HG03442 (cell line): ENCODE measurements at regions not wholly inside any gene's neighbourhood (a gene's known extent, or its start where the extent isn't known, plus 50 kb on each side); places are given as distances from the start of the nearest gene placed in this dataset.

Experiments used
- ATAC-seq: cut with Tn5 transposase; IDR thresholded peaks from one replicate; pipeline ENCODE4 v1.9.1; 2021; ENCODE audit warnings: mild to moderate bottlenecking, moderate library complexity; ENCODE audit not compliant: unreplicated experiment

DNA sequence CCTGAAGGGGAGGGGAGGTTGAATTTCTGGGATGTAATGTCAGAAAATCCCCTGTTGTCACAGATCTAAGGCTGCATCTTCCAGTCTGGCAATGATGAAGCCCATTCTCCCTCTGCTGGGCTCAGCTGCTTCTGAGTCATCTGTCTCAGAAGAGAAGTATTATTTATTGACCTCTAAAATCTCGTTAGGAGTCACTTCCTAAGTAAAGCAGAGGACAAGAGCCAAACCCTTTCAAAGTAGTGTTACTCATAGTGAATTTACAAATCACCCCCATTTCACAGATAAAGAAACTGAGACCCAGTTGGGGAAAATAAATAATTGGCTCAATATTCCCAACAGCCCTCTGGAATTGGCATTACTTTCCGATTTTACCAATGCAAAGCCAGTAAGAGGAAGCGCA is 167.3 kb upstream of the SKOR2 start:
- ATAC-seq, result no peak

DNA sequence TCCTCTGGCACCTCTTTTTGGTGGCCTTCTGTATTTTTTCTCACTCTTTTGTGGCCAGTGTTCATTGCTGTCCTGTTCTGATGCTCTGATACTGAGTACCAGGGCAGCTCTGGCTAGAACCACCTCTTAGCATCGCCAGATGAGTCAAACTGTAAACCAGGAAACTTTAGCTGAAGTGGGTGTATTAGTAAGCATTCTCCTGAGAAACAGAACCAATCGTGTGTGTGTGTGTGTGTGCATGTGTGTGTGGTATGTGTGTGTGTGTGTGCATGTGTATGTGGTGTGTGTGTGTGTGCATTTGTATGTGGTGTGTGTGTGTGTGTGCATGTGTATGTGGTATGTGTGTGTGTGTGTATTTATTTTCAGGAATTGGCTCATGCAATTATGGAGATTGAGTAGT is 166.3 kb upstream of the SKOR2 start:
- no peak for ATAC-seq

DNA sequence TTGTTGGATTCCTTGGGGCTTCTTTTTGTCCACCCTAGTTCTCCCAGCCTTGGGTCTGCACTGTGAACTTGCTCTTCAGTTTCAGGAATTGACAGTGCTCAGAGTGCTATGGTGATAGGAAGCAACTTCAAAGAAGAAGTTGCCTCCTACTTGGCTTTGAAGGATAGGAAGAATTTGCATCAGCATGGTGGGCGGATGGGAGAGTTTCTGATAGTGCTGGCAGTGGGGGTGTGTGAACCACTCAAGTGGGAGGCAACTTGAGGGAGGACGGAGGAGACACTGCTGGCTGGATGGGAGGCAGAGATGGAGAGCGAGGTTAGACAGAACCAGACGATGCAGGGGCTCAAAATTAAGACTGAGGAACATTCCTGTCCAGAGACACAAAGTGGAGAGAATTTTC is 164.4 kb upstream of the SKOR2 start:
- ATAC-seq, result no peak

DNA sequence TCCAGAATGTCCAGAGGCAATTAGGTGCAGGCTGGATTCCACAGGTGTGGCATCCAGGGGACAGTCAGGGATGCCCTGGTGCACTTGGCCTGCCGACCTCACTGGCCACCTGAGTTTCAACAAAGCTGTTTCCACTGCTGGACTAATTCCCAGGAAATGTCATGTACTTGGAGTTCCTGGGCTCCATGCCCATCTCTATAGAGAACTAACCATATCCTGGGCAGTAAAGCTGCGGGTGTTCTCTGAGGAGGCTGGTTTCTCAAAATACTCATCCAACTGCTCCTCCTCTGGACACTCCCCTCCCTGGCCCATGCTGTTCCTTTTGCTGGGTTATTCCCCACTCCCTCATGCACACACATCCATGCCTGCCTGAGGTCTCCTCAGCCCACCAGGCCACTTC is 161.9 kb upstream of the SKOR2 start:
- no peak for ATAC-seq

DNA sequence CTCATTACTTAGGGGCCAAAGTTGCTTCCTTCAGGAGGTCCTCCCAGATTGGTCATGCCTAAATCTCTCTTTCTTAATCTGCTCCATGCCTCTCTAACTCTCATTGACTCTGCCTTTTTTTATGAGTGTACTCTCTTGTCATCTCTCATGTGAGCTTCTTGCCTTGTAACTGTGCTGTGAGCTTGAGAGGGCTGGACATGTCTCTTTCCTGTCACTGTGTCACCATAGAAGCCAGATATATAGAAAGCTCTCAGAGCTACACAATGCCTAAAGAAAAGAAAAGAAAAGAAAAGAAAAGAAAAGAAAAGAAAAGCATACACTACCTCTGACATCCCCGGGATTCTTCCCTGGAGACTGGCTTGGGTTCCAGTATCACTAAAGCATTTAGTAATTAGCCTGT is 161.5 kb upstream of the SKOR2 start:
- ATAC-seq, result no peak

DNA sequence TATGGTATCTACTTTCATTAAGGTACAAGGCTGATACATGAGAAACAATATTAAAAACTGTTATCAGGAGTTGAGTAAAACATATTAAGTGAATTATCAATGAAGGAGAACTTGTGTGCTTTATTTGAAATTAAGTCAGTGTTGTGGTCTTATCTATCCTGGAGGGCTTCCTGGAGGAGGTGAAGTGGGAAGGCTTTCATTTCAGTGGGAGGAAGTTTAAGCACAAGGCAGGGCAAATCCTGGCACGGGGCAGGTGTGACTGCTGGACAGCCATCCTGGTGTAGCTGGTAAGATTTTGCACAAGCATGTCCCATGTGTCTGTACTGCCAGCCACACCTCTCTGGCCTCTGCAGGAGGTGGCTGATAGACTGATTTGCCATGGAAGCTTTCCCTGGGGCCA is 159.7 kb upstream of the SKOR2 start:
- no peak for ATAC-seq

DNA sequence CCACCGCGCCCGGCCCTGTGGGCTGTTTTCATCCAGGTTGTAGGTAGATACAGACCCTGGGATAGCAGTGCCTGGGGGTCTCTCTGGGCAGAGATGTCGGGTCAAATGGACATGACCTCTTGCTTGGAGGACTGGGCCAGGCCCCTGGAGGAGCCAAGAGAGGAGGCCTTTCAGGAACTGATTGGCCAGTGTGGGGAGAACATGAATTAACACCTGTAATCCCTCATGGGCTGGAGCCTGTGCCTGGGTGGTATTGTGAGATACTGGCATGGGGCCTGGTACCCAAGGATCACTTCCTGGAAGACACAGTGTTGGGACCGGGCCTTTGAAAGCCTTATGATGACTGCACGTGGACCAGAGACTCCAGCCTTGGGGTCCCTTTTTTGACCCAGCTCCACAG is 158.7 kb upstream of the SKOR2 start:
- no peak for ATAC-seq

DNA sequence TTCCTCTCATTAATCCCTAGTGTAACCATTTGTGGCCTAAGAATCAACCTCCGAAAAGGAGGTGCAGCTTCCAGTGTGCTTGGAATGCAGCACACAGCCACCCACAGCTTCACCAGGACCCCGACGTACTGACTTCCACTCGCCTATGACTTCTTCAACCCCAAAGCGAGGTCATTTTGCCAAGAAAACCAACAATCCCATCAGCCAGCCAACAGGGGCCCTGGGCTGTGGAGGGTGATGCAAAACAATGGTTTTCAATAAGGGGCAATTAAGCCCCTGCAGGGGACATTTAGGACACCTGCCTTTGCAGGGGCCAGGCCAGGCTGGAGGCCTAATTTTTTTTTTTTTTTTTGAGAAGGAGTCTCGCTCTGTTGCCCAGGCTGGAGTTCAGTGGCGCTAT is 158.1 kb upstream of the SKOR2 start:
- no peak for ATAC-seq

DNA sequence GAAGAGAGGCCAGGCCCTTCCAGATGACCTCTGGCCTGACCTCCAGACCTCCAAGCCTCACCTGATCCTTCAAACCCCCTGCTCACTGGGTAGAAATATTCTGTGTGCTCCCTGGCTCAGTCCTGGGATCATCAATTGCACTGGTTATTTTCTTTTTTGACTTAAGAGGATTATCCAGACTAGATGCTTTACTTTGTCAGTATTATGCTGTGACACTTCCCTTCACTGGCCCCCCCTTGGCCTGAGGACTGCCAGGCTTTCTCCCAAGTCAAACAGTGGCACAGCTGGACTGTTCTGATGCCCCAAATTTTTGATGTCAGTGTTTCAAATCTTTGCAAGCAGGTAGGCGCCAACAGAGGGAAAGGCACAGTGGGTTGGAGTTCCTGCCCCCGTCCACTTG is 156.3 kb upstream of the SKOR2 start:
- ATAC-seq, result no peak

DNA sequence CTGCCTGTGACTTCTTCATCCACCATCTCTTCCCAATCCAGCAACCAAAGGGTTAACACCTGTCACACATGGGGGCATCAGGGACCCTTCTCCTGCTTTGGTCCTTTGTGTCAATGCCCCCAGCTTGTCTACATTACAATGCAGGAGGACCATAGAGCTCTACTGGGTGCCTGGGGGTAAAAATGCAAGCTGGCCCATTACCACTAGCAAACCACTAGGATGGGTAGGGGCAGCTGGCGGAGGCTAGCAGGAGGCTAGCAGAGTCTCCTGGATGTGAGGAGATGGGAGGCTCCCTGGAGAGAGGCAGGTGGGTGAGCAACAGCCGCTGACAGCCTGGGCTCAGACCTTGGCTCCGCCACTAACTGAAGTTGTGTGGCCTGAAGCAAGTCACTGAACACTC is 153.4 kb upstream of the SKOR2 start:
- no peak for ATAC-seq

DNA sequence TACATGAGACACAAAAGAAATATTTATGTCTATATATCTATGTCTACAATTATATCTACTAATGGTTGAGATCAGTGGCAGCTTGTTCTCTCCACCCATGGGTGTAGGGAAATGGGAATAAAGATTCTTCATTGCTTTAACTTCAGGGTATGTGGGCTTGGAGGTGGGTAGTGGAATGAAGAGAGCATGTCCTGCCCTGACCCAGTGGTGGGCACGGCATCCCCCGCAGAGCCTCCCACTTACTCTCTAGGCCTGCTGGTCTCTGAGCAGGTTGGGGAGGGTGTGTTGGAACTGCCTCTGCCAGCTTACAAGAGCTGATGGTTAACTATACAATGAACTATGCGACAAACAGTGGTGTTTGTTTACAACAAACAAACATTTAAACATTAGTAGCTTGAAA is 152.5 kb upstream of the SKOR2 start:
- no peak for ATAC-seq

DNA sequence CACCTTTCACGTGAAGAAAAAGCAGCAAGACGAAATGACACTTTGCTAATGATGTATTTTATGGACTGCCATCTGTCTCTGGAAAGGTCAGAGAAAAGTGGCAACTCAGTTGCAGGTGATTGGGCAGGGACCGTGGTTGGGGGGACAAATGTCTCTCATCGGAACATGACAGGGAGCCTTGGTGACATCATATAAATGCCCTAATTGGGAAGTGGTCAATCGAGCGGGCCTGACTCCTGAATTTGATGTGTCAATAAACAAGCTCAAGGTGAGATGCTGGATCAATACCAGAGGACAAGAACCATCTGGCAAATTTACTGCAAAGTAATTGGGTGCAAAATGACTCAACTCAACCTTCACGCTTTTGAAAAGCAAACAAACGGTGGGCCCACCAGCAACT is 151.9 kb upstream of the SKOR2 start:
- ATAC-seq, result no peak

DNA sequence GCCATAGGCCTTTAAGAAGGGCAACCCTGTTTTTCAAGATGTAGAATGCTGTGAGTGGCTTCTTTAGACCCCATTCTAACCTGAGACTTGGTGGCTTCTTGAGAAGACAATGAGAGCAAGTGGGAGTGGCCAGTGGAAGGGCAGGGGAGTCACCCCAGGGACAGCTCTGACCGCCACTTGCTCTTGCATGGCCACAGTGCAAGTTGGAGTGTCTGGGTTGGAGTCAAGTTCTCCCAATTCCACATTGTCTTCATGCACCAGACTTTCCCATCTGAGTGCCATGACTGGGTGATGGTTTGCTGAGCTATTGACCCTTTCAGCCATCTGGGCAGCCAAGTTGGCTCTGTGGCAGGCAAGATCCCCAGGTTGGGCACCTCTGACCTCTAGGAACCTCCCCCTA is 148.0 kb upstream of the SKOR2 start:
- no peak for ATAC-seq

DNA sequence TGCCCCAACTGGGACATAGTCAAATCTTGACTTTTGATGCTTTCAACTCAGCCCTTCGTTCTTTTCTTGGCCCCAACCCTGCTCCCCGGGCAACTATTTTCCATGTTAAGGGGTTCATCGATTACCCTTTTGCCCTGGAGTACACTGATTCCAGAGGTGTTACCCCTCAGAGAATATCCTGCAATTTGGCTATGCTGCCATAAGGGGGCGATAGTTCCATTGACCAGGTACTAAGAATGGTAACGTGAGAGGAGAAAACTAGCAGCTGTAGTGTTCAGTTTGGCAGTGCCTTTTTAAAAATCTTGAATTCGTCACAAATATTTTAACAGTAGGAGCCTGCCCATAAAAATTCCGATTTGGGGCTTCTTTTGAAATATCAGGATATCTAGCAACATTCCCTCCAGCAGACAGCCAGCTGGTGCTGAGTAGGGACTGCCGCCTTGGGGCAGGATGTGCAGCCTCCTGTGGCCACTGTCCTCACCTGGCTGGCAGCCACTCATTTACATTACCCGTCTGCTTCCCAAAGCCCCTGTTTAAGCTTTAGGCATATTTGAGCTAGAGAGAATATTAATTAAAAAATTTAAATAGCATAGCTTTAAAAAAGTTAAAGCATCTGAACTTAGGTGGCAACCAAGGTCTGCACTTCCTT is 146.3 kb upstream of the SKOR2 start:
- ATAC-seq, result no peak

DNA sequence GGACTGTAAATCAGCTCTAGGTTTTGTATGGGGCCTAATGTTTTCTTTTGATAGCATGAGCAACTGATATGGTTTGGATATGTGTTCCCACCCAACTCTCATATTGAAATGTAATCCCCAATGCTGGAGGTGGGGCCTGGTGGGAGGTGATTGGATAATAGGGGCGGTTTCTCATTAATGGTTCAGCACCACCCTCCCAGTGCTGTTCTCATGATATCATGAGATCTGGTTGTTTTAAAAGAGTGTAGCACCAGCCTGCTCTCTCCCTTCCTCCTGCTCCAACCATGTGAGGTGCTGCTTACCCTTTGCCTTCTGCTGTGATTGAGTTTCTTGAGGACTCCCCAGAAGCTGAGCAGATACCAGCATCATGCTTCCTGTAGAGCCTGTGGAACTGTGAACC is 140.2 kb upstream of the SKOR2 start:
- no peak for ATAC-seq

DNA sequence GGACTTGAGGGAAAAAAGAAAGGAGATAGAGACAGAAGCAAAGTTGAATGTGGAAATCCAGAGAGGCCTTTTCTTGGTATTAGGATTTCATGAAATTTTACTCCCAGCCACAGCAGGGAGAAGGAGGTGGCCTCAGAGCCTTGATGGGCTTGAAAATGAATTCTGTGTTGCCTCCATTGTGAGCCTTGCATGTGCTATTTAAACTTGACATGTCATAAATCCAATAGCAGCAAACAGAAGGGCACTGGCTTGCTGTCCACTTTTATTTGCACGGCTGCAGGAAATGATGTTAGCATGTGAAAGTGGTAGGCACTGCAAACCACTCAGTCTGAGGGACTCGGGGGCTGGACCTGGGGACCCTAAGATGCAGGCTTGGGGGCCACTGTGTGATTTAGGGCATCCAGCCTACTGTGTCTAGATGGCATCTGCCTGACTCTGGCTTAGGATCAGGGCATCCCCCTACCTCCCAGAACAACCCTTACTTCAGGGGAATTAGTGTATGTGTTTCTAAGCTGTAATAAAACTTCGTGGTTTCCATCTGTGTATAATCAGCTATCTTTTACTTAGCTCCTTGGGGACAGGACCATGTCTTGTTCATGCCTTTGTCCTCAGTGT is 139.1 kb upstream of the SKOR2 start:
- ATAC-seq, result no peak

DNA sequence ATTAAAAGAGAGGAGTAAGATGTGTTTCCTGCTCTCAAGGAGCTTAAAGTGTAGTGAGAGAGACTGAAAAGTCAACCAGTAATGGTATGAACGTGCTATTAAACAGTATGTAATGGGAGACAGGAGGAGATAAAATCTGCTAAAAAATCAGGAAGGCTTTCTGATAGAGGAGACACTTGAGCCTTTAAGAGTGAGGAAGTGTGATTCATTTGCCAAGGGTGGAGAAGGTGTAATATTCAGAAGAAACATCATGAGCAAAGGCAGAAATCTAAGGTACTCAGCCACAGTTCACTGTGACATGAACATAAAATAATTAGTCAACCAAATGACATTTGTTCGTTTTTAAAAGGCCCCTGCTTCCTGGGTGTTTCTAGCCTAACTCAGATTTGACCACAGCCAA is 137.8 kb upstream of the SKOR2 start:
- no peak for ATAC-seq

DNA sequence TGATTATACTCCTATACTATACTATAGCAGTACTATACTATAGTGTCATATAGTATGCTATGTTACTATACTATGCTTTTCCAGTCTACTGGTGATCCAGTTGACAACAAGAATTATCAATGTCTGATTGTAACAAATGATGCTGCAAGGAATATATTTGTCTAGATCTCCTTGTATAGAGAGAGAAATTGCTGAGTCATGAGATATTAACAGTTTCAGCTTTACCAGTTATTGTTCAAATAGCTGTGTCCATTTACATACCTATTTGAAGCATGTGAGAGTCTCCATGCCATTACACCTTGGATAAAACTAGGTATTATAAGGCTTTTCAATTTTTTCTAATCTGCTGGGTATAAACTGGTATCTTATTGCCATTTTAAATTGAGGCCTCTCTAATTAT is 136.4 kb upstream of the SKOR2 start:
- no peak for ATAC-seq

DNA sequence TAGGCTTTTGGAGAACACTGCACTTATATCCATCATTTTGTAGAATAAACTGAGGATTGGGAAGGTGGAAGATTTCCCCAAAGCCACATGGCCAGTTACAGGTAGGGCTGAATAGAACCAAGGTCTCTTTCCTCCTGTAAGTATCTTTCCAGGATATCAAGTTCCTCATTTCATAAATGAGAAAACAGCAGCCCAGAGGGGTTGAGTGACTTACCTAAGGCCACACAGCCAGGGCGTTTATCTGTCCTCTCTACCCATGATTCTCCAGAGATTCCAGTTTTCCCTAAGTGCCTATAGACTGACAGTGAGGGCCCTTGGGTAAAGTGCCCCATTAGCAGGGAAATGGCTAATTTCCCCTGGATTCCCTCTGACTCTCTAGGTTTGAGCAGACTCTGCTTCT is 132.3 kb upstream of the SKOR2 start:
- no peak for ATAC-seq

DNA sequence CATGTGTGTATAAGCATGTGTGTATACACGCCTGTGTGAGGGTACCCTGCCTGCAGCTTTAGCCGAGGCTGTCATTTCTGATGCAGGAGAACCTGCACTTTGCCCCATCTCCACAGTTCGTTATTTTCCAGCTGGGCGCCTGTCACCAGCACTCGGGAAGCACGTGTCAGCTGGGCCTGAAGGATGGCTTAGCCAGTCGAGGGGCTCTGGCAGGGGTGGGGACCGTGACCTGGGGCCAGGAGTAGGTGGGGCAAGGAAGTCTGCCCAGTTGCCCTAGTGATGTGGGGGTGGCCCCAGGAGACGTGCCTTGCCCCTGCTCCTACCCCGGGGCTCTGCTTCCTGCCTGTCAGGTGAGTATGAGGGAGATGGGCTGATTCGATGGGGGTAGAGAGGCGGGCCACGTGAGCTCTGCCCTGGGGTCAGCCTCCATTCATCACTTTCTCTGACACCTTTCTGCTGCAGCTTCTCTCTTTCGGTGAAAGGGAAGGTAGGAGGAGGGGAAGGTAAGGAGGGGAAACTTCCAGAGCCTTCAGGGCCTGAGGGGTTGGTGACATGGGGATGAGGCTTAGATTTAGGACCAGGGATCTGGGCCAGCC is 130.6 kb upstream of the SKOR2 start:
- ATAC-seq, result no peak

DNA sequence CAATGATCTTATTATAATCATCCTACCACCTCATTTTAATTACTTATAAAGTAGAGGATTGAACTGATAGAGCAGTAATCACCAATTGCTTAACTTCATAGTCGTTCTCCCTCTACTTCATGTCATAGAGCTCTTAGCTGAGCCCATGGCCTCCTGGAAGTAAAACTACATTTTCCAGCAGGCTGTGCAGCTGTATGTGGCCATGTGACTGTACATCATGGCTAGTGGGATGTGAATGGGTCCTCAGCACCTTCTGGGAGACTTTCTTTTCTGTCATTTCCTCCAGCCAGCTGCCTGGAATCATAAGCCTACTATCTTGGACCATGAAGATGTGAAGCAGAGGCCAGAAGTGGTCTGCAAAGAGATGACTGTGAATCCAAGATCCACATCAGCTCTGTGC is 128.7 kb upstream of the SKOR2 start:
- no peak for ATAC-seq

DNA sequence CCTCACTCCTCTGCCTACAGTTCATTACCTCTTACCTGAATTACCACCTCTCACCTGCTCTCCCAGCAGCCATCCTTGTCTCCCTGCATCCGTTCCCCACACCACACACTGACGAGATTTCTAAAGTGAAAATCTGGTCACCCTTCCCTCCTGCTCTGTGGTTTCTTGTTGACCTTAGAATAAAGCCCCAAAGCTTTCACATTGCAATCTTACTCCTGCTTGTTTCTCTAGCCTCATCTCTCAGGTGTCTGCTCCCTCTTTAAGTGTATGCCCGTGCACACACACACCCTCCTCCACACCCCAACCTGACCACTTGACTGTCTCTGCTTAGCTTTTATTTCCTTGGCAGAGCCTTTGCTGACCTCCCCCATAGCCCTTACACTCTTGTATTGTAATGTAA is 122.0 kb upstream of the SKOR2 start:
- ATAC-seq, result no peak

DNA sequence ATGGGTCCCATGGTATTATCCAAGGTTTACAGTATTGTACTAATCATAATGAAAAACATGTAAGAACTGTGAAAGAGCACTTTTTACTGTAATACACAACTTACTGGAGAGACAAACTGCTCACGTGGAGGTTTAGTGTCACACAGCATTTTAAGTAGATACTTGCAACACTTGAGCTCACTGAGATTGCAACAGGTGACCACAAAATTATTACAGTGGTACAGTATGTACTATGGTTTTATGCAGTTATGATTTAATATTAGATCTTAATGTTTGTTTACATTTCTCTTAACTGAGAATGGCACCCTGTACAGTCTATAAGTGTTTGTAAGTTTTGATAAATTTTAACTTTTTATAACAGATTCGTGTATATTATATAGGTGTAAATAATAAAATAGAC is 118.6 kb upstream of the SKOR2 start:
- no peak for ATAC-seq
